ENCODE measurements at regions not wholly inside any gene's neighbourhood (a gene's known extent, or its start where the extent isn't known, plus 50 kb on each side); places are given as distances from the start of the nearest gene placed in this dataset.

DNA sequence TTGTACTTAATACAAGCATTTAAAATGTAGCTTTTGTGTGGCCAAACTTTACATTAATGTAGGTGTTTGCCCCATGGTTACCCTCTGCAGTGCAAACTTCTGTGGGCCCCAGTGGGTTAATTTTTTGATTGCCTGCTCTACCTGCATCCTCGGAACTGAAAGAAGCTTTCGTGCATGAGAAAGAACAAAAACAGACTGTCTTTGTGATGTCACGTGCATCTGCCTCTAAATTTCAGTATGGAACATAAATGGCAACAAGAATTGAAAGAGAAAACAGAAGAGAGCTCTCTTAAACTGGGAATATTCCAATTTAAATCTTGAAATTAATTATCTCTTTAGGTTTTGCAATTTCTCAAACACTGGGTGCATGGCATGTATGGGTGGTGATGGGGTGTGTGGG, 182.4 kb upstream of the LCORL start:
- TF ChIP-seq POLR2A (IDR thresholded peaks at IDR 0.05; ENCODE audit: low read length) (no peak), GATA1 (IDR thresholded peaks at IDR 0.05; ENCODE audit: low read depth, low read length) (no peak)

Measured in erythroblast (primary cell).